ENCODE measurements at regions not wholly inside any gene's neighbourhood (a gene's known extent, or its start where the extent isn't known, plus 50 kb on each side); places are given as distances from the start of the nearest gene placed in this dataset.

DNA sequence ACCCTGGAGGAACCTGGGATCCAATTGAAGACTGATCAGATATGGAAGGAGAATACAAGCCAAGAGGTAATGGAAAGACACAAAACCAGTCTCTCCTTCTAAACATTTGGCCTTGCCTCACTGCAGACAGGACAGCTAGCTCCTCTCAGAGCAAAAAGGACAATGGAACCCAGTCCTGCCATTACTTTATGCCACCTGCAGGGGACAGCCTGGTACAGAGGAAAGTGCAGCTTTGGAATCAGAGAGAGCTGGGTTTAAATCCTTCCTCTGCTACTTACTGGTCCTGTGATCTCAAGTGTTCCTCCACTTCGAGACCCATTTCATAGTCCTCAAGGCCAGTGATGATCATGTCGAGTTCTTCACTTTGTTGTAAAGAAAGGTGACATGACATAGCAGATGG is 159.4 kb upstream of the SMAD3 start:
- H3K4me1 ChIP-seq (ENCODE audit: control insufficient read depth, insufficient read depth, low read length): no peaks in the 10 kb centered on the region
- no peaks in the 10 kb centered on the region for H3K36me3 ChIP-seq (ENCODE audit: control insufficient read depth, insufficient read depth, low read length)
- no peaks in the 10 kb centered on the region for H3K27me3 ChIP-seq (ENCODE audit: control insufficient read depth, insufficient read depth, low read length)
- no peak overlapping the region for H3K9ac ChIP-seq (ENCODE audit: low read depth, low read length)
- H3K4me3 ChIP-seq (ENCODE audit: low read depth, low read length): no peak overlapping the region
- no peaks in the 10 kb centered on the region for H3K9me3 ChIP-seq (ENCODE audit: control insufficient read depth, insufficient read depth, low read length)

DNA sequence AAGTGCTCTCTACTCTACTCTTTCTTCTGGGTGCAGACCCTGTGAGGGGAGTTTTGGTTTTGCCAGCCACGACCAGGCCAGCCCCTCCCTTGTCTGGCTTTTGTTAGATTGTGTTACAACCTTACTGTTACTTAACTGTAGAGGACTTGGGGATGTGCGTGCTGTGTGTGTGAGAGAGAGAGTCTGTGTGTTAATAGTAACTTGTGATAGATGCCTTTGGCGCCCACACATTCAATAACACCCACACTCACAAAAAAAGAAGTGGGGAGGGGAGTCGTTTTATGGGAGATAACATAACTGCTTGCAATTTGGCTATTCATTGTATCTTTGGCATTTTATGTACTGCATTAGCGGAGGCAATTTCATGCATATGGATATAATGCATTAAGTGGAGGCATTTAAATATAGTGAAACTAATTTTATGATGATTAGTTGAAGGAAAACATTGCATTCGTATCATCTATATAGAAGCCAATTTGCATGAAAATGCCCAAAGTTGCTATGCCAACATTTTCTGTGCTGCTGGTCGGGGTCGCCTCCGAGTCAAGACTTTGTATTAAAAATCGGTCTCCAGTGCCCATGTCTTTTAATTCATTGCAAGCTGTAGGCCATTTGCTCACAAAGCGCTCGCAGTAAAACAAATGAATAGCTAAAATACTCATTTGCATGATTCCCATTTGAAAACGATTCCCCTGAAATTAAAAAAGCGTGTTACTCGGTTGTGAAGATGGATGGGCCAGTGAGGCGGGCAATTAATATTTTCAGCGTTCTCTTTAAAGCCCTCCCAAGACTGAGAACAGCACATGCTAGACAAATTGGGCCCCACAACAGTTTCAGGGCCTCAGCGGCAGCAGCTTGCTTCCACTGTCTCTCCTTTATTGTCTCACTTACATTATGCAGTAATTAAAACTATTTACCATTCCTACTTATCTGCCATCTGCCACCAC is 158.5 kb upstream of the SMAD3 start:
- H3K27me3 ChIP-seq (ENCODE audit: control insufficient read depth, insufficient read depth, low read length): no peaks in the 10 kb centered on the region
- no peaks in the 10 kb centered on the region for H3K9me3 ChIP-seq (ENCODE audit: control insufficient read depth, insufficient read depth, low read length)
- H3K4me1 ChIP-seq (ENCODE audit: control insufficient read depth, insufficient read depth, low read length): no peaks in the 10 kb centered on the region
- no peak overlapping the region for H3K4me3 ChIP-seq (ENCODE audit: low read depth, low read length)
- H3K9ac ChIP-seq (ENCODE audit: low read depth, low read length): no peak overlapping the region
- no peaks in the 10 kb centered on the region for H3K36me3 ChIP-seq (ENCODE audit: control insufficient read depth, insufficient read depth, low read length)

DNA sequence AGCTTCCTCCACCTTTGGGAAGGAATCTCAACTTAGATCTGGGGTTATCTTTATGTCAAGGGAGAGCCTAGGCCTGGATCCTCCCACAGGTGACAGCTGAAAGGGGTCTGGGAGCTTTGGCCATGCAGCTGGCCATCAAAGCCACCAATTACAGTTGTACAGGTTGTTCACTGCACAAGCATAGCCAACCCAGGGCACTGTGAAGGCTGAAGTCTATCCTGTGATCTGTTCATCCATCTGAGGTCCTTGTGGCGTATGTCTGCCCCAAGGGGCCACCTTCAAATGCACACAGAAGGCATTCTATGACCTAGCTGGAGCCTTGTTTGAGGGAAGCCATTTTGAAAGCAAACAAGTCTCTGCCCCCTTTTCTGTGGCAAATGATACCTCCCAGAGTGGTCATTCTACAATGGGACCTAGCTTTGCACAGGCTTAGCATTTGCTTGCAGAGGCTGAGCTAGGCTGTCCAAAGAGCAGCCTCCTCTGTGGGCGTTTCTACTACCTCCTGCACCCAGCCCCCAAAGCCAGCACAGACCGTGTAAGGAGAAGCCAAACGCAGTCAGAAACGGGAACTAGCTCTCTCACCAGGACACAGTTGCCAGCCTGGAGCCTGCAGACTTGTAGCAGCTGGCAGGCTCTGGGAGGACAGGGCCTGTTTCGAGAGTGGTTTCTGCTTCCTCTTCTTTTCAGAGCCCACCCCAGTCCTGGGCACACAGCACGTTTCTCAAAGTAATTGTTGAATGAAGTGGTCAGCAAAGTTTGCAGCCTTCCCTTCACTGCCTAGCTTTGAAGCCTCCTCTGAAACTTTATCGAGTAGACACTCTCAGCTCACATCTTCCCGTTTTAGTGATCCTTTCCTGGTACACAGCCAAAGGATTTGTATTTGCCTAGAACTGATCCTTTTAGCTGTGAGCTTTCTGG is 157.3 kb upstream of the SMAD3 start:
- H3K4me3 ChIP-seq (ENCODE audit: low read depth, low read length): no peak overlapping the region
- H3K4me1 ChIP-seq (ENCODE audit: control insufficient read depth, insufficient read depth, low read length): no peaks in the 10 kb centered on the region
- no peak overlapping the region for H3K9ac ChIP-seq (ENCODE audit: low read depth, low read length)
- H3K36me3 ChIP-seq (ENCODE audit: control insufficient read depth, insufficient read depth, low read length): no peaks in the 10 kb centered on the region
- H3K9me3 ChIP-seq (ENCODE audit: control insufficient read depth, insufficient read depth, low read length): no peaks in the 10 kb centered on the region
- no peaks in the 10 kb centered on the region for H3K27me3 ChIP-seq (ENCODE audit: control insufficient read depth, insufficient read depth, low read length)

DNA sequence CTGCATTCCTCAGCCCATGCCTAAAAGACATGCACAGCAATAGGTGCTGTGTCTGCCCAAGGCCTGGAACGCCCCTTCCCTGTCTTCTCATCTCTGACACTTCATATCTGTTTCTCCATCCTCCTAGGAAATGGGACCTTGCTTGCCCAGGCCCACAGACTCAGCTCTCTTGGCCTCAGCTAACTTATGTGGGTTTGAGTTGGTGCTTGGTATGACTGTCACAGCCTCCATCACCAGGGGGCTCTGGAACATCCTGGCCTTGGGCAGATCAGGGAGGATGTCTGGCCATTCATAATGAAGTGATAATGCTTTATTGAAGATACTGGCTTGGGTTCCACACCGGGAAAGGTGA is 156.7 kb upstream of the SMAD3 start:
- no peaks in the 10 kb centered on the region for H3K9me3 ChIP-seq (ENCODE audit: control insufficient read depth, insufficient read depth, low read length)
- H3K9ac ChIP-seq (ENCODE audit: low read depth, low read length): no peak overlapping the region
- H3K36me3 ChIP-seq (ENCODE audit: control insufficient read depth, insufficient read depth, low read length): no peaks in the 10 kb centered on the region
- H3K4me1 ChIP-seq (ENCODE audit: control insufficient read depth, insufficient read depth, low read length): no peaks in the 10 kb centered on the region
- no peak overlapping the region for H3K4me3 ChIP-seq (ENCODE audit: low read depth, low read length)
- H3K27me3 ChIP-seq (ENCODE audit: control insufficient read depth, insufficient read depth, low read length): no peaks in the 10 kb centered on the region

DNA sequence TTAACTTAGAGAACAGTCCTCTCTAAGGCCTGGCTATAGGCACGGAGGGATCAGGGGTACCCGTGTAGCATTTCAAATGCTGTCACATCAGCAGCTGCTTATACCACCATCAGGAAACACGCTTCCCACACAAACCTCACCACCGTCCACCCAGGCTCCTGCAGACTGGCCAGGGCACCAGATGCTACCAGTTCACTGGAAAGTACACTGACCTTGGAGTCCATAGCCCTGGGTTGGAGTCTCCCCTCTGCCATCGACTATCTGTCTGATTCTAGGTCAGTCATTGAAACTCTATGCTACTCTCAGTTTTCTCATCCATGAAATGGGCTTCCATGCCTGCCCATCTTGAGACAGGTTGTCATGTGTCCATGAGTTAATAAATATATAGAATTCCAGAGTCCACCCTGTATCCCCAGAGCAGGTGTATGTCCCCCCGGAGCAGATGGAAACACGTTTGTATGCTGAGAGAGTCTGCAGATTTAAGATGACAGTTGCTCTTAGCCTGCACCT is 156.0 kb upstream of the SMAD3 start:
- Histone ChIP-seq H3K9me3 (ENCODE audit: control insufficient read depth, insufficient read depth, low read length) (no peaks in the 10 kb centered on the region), H3K4me3 (ENCODE audit: low read depth, low read length) (no peak overlapping the region), H3K9ac (ENCODE audit: low read depth, low read length) (no peak overlapping the region), H3K27me3 (ENCODE audit: control insufficient read depth, insufficient read depth, low read length) (no peaks in the 10 kb centered on the region), H3K4me1 (ENCODE audit: control insufficient read depth, insufficient read depth, low read length) (no peaks in the 10 kb centered on the region), H3K36me3 (ENCODE audit: control insufficient read depth, insufficient read depth, low read length) (no peaks in the 10 kb centered on the region)

DNA sequence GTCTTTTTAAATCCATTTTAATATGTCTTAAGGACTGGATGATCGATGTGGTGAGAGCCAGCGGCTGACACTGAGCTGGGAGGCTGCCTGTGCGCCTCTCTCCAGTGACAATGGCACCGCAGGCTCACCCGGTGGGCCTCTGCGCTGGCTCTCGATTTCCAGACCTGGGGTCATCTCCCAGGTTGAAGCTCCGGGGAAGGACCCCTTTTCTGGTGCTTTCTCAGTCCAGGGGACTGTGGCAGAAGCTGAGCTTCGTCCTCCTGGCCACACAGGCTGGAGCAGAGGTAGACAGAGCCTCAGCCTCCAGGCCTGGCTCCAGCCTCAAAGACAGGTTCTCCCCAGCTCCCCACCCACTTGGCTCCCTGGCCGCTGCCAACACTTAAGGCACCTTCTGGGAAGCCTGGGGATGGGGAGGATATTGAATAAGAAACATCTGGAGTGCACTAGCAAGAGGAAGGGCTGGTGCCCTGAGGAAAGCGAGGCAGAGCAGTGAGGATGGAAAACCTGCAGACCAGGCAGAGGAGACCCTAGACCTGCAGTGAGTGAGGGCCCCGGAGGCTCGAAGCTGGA is 154.2 kb upstream of the SMAD3 start:
- H3K4me1 ChIP-seq (ENCODE audit: control insufficient read depth, insufficient read depth, low read length): no peaks in the 10 kb centered on the region
- H3K27me3 ChIP-seq (ENCODE audit: control insufficient read depth, insufficient read depth, low read length): no peaks in the 10 kb centered on the region
- H3K9me3 ChIP-seq (ENCODE audit: control insufficient read depth, insufficient read depth, low read length): no peaks in the 10 kb centered on the region
- no peaks in the 10 kb centered on the region for H3K36me3 ChIP-seq (ENCODE audit: control insufficient read depth, insufficient read depth, low read length)
- no peak overlapping the region for H3K4me3 ChIP-seq (ENCODE audit: low read depth, low read length)
- H3K9ac ChIP-seq (ENCODE audit: low read depth, low read length): no peak overlapping the region

DNA sequence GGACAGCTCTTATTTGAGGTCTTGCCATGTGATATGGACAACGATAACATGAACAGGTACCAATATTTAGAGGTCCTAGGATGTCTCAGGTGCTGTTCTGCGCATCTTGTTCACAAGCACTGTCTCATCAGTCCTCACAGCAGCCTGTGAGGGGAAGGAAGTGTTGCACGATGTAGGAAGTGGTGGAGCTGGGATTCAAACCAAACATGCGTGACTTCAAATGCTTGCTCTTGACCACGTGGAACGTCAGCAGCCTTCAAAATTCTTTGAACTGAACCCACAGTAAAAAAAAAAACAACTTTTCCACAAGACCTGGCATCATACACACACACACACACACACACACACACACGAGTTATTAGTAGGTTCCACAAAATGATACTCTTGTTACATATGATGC is 153.4 kb upstream of the SMAD3 start:
- no peaks in the 10 kb centered on the region for H3K4me1 ChIP-seq (ENCODE audit: control insufficient read depth, insufficient read depth, low read length)
- H3K9me3 ChIP-seq (ENCODE audit: control insufficient read depth, insufficient read depth, low read length): no peaks in the 10 kb centered on the region
- no peak overlapping the region for H3K9ac ChIP-seq (ENCODE audit: low read depth, low read length)
- H3K4me3 ChIP-seq (ENCODE audit: low read depth, low read length): no peak overlapping the region
- H3K36me3 ChIP-seq (ENCODE audit: control insufficient read depth, insufficient read depth, low read length): no peaks in the 10 kb centered on the region
- H3K27me3 ChIP-seq (ENCODE audit: control insufficient read depth, insufficient read depth, low read length): no peaks in the 10 kb centered on the region

DNA sequence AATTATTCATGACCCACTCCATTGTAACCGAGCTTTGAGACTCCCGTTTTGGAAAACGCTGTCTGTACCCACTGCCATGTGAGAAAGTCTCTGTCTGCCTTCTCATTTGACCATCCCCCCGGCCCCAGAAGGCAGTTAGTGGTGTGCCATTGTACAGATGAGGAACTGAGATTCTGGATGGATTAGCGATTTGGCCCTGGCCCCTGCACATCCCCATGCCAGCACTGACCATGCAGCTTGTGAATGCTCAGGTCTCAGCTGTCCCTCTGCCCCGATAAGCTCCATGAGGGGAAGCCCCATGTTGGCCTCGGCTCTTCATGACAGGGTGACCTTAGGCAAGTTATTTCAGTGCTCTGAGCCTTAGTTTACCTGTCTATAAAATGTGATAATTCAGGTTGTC is 153.0 kb upstream of the SMAD3 start:
- Histone ChIP-seq H3K9me3 (ENCODE audit: control insufficient read depth, insufficient read depth, low read length) (no peaks in the 10 kb centered on the region), H3K36me3 (ENCODE audit: control insufficient read depth, insufficient read depth, low read length) (no peaks in the 10 kb centered on the region), H3K4me3 (ENCODE audit: low read depth, low read length) (no peak overlapping the region), H3K27me3 (ENCODE audit: control insufficient read depth, insufficient read depth, low read length) (no peaks in the 10 kb centered on the region), H3K9ac (ENCODE audit: low read depth, low read length) (no peak overlapping the region), H3K4me1 (ENCODE audit: control insufficient read depth, insufficient read depth, low read length) (no peaks in the 10 kb centered on the region)

DNA sequence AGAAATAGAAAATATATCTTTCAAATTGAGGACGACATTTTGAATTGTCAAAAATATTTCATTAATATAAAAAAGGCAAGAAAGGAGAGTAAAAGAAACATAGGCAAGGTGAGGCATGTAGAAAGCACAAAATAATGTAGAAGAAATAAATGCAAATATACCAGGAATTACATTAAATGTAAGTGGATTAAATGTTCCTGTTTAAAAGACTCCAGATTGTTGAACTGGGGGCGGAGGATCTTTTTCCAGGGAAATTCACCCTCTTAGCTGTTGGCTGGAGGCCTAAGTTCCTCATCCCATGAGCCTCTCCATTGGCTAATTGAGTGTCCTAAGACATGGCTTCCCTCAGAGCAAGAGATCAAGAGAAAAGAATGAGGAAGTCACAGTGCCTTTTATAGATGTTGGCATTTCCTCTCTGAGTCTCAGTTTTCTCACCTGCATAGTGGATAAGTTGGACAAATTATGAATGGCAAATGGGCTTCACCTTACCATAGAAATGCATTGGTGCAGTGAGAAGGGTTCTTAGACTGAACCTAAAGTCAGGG is 147.4 kb upstream of the SMAD3 start:
- Histone ChIP-seq H3K9ac (ENCODE audit: low read depth, low read length) (no peak overlapping the region), H3K9me3 (ENCODE audit: control insufficient read depth, insufficient read depth, low read length) (no peaks in the 10 kb centered on the region), H3K36me3 (ENCODE audit: control insufficient read depth, insufficient read depth, low read length) (no peaks in the 10 kb centered on the region), H3K4me1 (ENCODE audit: control insufficient read depth, insufficient read depth, low read length) (no peaks in the 10 kb centered on the region), H3K4me3 (ENCODE audit: low read depth, low read length) (no peak overlapping the region), H3K27me3 (ENCODE audit: control insufficient read depth, insufficient read depth, low read length) (peaks cover 8% of the 10 kb centered on the region)

DNA sequence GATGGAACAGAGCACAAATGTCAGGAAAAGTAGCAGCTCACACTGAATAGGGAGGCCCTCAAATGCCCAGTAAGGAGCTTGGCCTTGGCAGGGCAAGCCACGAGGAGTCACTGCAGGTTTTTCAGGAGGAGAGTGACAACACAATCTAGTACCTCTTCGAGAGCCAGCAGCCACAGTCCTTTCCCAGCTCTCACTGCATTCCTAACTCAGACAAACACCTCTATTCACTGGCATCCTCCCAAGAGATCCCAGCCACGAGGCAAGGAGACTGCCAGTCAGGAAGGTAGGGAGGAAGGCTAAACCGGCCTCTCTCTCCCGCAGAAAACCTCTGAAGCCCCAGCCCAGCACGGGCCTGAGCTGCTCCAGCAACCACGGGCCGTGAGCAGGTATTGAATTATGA is 146.0 kb upstream of the SMAD3 start:
- H3K4me3 ChIP-seq (ENCODE audit: low read depth, low read length): no peak overlapping the region
- H3K9me3 ChIP-seq (ENCODE audit: control insufficient read depth, insufficient read depth, low read length): no peaks in the 10 kb centered on the region
- no peak overlapping the region for H3K9ac ChIP-seq (ENCODE audit: low read depth, low read length)
- H3K36me3 ChIP-seq (ENCODE audit: control insufficient read depth, insufficient read depth, low read length): no peaks in the 10 kb centered on the region
- peaks cover 8% of the 10 kb centered on the region for H3K27me3 ChIP-seq (ENCODE audit: control insufficient read depth, insufficient read depth, low read length)
- no peaks in the 10 kb centered on the region for H3K4me1 ChIP-seq (ENCODE audit: control insufficient read depth, insufficient read depth, low read length)

DNA sequence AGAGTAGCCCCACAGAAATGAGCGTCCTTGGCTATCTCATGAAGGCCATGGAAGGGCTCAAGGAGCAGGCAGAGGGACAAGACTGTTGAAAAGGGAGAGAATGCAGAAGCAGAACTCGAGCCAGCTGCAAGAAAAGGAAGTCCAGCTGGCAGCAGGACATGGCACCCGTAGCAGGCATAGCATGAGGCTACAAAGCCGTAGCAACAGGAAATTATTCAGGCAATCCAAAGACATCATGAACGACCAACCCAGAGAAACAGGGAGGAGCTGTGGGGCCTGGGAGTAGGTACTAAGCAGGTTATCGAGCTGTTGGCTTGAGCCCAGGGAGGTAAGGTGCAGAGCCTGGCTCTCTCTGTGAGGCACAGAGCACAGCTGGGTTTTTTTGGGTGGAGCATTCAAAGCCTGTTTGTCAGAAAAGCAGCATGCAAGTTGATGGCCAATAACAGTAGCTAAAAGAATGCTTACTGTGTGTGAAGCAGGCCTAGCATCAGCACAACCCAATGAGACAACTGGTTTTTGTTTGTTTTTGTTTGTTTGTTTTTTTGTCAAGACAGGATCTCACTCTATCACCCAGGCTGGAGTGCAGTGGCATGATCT is 144.0 kb upstream of the SMAD3 start:
- Histone ChIP-seq H3K36me3 (ENCODE audit: control insufficient read depth, insufficient read depth, low read length) (no peaks in the 10 kb centered on the region), H3K9ac (ENCODE audit: low read depth, low read length) (no peak overlapping the region), H3K4me3 (ENCODE audit: low read depth, low read length) (no peak overlapping the region), H3K4me1 (ENCODE audit: control insufficient read depth, insufficient read depth, low read length) (no peaks in the 10 kb centered on the region), H3K27me3 (ENCODE audit: control insufficient read depth, insufficient read depth, low read length) (peaks cover 8% of the 10 kb centered on the region), H3K9me3 (ENCODE audit: control insufficient read depth, insufficient read depth, low read length) (no peaks in the 10 kb centered on the region)

Measured in iPS-15b (cell line).